RWPE2 (cell line): ENCODE measurements at regions not wholly inside any gene's neighbourhood (a gene's known extent, or its start where the extent isn't known, plus 50 kb on each side); places are given as distances from the start of the nearest gene placed in this dataset.
"Not testable (repeated sequence)": the region's sequence is repeated elsewhere in the genome, so short reads cannot be mapped to it uniquely, and the experiment has no call there.

Source experiments
- ATAC-seq: fragments of 200-7000 bp; cut with Tn5 transposase; 3 replicates; pipeline ENCODE4 v1.9.1; 2021; ENCODE audit warnings: low read depth
- DNase-seq: peaks from one replicate; pipeline ENCODE4 v3.0.0-alpha.2; 2020; ENCODE audit warnings: low spot score
- H3K27ac ChIP-seq: fragments of 450-650 bp; 2 replicates; pipeline ENCODE4 v1.5.1; 2017; ENCODE audit warnings: mild to moderate bottlenecking; ENCODE audit not compliant: poor library complexity, severe bottlenecking
- H3K27me3 ChIP-seq: fragments of 250-450 bp; sonication (Bioruptor Pico); 2 replicates; pipeline ENCODE4 v1.5.1; 2021; ENCODE audit warnings: mild to moderate bottlenecking, moderate library complexity; ENCODE audit not compliant: insufficient read depth, poor library complexity, severe bottlenecking
- H3K36me3 ChIP-seq: fragments of 250-450 bp; sonication (Bioruptor Pico); 2 replicates; pipeline ENCODE4 v1.5.1; 2020; ENCODE audit warnings: low read depth, mild to moderate bottlenecking, moderate library complexity
- H3K4me1 ChIP-seq: fragments of 250-450 bp; sonication (Bioruptor Pico); 2 replicates; pipeline ENCODE4 v1.5.1; 2021; ENCODE audit warnings: mild to moderate bottlenecking, moderate library complexity; ENCODE audit not compliant: insufficient read depth, poor library complexity, severe bottlenecking
- H3K4me3 ChIP-seq: fragments of 250-450 bp; sonication (Bioruptor Pico); 2 replicates; pipeline ENCODE4 v1.5.1; 2021; ENCODE audit warnings: mild to moderate bottlenecking, moderate library complexity; ENCODE audit not compliant: severe bottlenecking
- H3K9me3 ChIP-seq: fragments of 250-450 bp; sonication (Bioruptor Pico); 2 replicates; pipeline ENCODE4 v1.5.1; 2021; ENCODE audit warnings: mild to moderate bottlenecking, moderate library complexity; ENCODE audit not compliant: severe bottlenecking
- CTCF ChIP-seq: fragments of 450-650 bp; IDR thresholded peaks from one replicate; pipeline ENCODE4 v1.5.1; 2017; ENCODE audit warnings: mild to moderate bottlenecking, moderate library complexity; ENCODE audit not compliant: poor library complexity, severe bottlenecking

- no peaks in the 10 kb centered on the region for H3K36me3 ChIP-seq
- ATAC-seq (no peak), DNase-seq (no peak)
- no peak overlapping the region for H3K4me3 ChIP-seq
- H3K27me3 ChIP-seq: no peaks in the 10 kb centered on the region
- no peak overlapping the region for H3K27ac ChIP-seq
- H3K9me3 ChIP-seq: no peaks in the 10 kb centered on the region
- no peak for TF ChIP-seq CTCF
- H3K4me1 ChIP-seq: no peaks in the 10 kb centered on the region
Observed at GRCh38 chr13:61215601-61216000, 200.0 kb downstream of the PCDH20 start.

GRCh38 chr13:61215116-61215515 lies 200.5 kb downstream of the PCDH20 start:
- H3K4me3 ChIP-seq: no peak overlapping the region
- no peak for DNase-seq

GRCh38 chr13:61214551-61214950 lies 201.1 kb downstream of the PCDH20 start:
- DNase-seq (no peak), ATAC-seq (no peak)
- H3K27me3 ChIP-seq: no peaks in the 10 kb centered on the region
- H3K27ac ChIP-seq: no peak overlapping the region
- no peak for TF ChIP-seq CTCF
- no peaks in the 10 kb centered on the region for H3K9me3 ChIP-seq
- H3K4me1 ChIP-seq: no peaks in the 10 kb centered on the region
- H3K36me3 ChIP-seq: no peaks in the 10 kb centered on the region
- no peak overlapping the region for H3K4me3 ChIP-seq

More at GRCh38 chr13:61215116-61215515, 200.5 kb downstream of the PCDH20 start:
- no peaks in the 10 kb centered on the region for H3K4me1 ChIP-seq
- no peaks in the 10 kb centered on the region for H3K9me3 ChIP-seq
- TF ChIP-seq CTCF: no peak
- H3K27me3 ChIP-seq: no peaks in the 10 kb centered on the region
- ATAC-seq: no peak
- no peaks in the 10 kb centered on the region for H3K36me3 ChIP-seq
- no peak overlapping the region for H3K27ac ChIP-seq

GRCh38 chr13:61205898-61206297 lies 209.8 kb downstream of the PCDH20 start:
- H3K27me3 ChIP-seq, H3K4me1 ChIP-seq, DNase-seq, ATAC-seq, H3K36me3 ChIP-seq, H3K9me3 ChIP-seq, H3K27ac ChIP-seq, H3K4me3 ChIP-seq: not testable (repeated sequence)

- ATAC-seq: no peak
- Histone ChIP-seq H3K36me3 (no peaks in the 10 kb centered on the region), H3K27me3 (no peaks in the 10 kb centered on the region), H3K27ac (no peak overlapping the region), H3K4me3 (no peak overlapping the region), H3K9me3 (no peaks in the 10 kb centered on the region), H3K4me1 (no peaks in the 10 kb centered on the region)
- DNase-seq: no peak
- TF ChIP-seq CTCF: no peak
Observed at GRCh38 chr13:61204025-61204424, 211.6 kb downstream of the PCDH20 start.
